ENCODE measurements at regions not wholly inside any gene's neighbourhood (a gene's known extent, or its start where the extent isn't known, plus 50 kb on each side); places are given as distances from the start of the nearest gene placed in this dataset.

GRCh38 chr12:45633733-45634132 lies 95.8 kb upstream of the ARID2 start:
- DNase-seq = no peak

GRCh38 chr12:45634273-45634917 lies 95.1 kb upstream of the ARID2 start:
- DNase-seq = no peak

- DNase-seq = no peak
Observed at GRCh38 chr12:45637242-45637641, 92.3 kb upstream of the ARID2 start.

GRCh38 chr12:45637706-45638105 lies 91.8 kb upstream of the ARID2 start:
- DNase-seq = no peak

- DNase-seq = no peak
Observed at GRCh38 chr12:45638386-45638785, 91.1 kb upstream of the ARID2 start.

- peak in 1 of 5 donors; percentile 35 for DNase-seq
Observed at GRCh38 chr12:45644541-45644940, 85.0 kb upstream of the ARID2 start.

GRCh38 chr12:45646851-45647581 lies 82.5 kb upstream of the ARID2 start:
- DNase-seq = no peak

GRCh38 chr12:45648070-45648469 lies 81.4 kb upstream of the ARID2 start:
- no peak for DNase-seq

- DNase-seq = no peak
Observed at GRCh38 chr12:45651029-45651428, 78.5 kb upstream of the ARID2 start.

- DNase-seq = no peak
Observed at GRCh38 chr12:45654002-45654665, 75.4 kb upstream of the ARID2 start.

- DNase-seq = peak; percentile 14 to 60 (median 45)
Observed at GRCh38 chr12:45655186-45655585, 74.3 kb upstream of the ARID2 start.

- DNase-seq = no peak
Observed at GRCh38 chr12:45655743-45656142, 73.8 kb upstream of the ARID2 start.

GRCh38 chr12:45658020-45658419 lies 71.5 kb upstream of the ARID2 start:
- DNase-seq = no peak

- DNase-seq = no peak
Observed at GRCh38 chr12:45660330-45660729, 69.2 kb upstream of the ARID2 start.

GRCh38 chr12:45663455-45663854 lies 66.1 kb upstream of the ARID2 start:
- DNase-seq = peak in 1 of 5 donors; percentile 25

GRCh38 chr12:45665941-45666340 lies 63.6 kb upstream of the ARID2 start:
- no peak for DNase-seq

- peak in 1 of 5 donors; percentile 39 for DNase-seq
Observed at GRCh38 chr12:45666396-45666795, 63.1 kb upstream of the ARID2 start.

- no peak for DNase-seq
Observed at GRCh38 chr12:45666816-45667215, 62.7 kb upstream of the ARID2 start.

- DNase-seq = no peak
Observed at GRCh38 chr12:45667761-45668160, 61.7 kb upstream of the ARID2 start.

GRCh38 chr12:45668641-45669040 lies 60.9 kb upstream of the ARID2 start:
- no peak for DNase-seq

- DNase-seq = peak in 1 of 5 donors; percentile 86
Observed at GRCh38 chr12:45669093-45669492, 60.4 kb upstream of the ARID2 start.

- no peak for DNase-seq
Observed at GRCh38 chr12:45669792-45670191, 59.7 kb upstream of the ARID2 start.

- DNase-seq = peak in 1 of 5 donors; percentile 85
Observed at GRCh38 chr12:45670346-45671065, 59.0 kb upstream of the ARID2 start.
